Upper lobe of left lung (tissue), 6 donors: ENCODE measurements at regions not wholly inside any gene's neighbourhood (a gene's known extent, or its start where the extent isn't known, plus 50 kb on each side); places are given as distances from the start of the nearest gene placed in this dataset.

ENCODE experiments used
- ATAC-seq, 2 donors: fragments of 200-7000 bp; cut with Tn5 transposase; one replicate each; pipeline ENCODE4 v1.9.1; 2022; ENCODE audit warnings: mild to moderate bottlenecking in 2 of 2, moderate library complexity in 2 of 2; ENCODE audit not compliant: low FRiP score in 2 of 2
- DNase-seq, 2 donors: peaks; one replicate each; pipeline ENCODE4 v3.0.0-alpha.2; 2019 to 2020
- H3K27ac ChIP-seq, 4 donors: fragments of 200-600 bp; sonication (generic); one replicate each; pipeline ENCODE4 v1.5.1; 2016 to 2019
- H3K27me3 ChIP-seq, 4 donors: fragments of 200-600 bp; sonication (generic); one replicate each; pipeline ENCODE4 v1.5.1; 2017 to 2019
- H3K36me3 ChIP-seq, 4 donors: fragments of 200-600 bp; sonication (generic); one replicate each; pipeline ENCODE4 v1.5.1; 2016 to 2019
- H3K4me1 ChIP-seq, 4 donors: fragments of 200-600 bp; sonication (generic); one replicate each; pipeline ENCODE4 v1.5.1; 2018 to 2019
- H3K4me3 ChIP-seq, 4 donors: fragments of 200-600 bp; sonication (generic); one replicate each; pipeline ENCODE4 v1.5.1; 2017 to 2019; ENCODE audit warnings: mild to moderate bottlenecking in 2 of 4, moderate library complexity in 1 of 4
- H3K9me3 ChIP-seq, 4 donors: fragments of 200-600 bp; sonication (generic); one replicate each; pipeline ENCODE4 v1.5.1; 2018 to 2019
- EP300 ChIP-seq, 4 donors: sonication (generic); formaldehyde crosslinking; IDR thresholded peaks; one replicate each; pipeline ENCODE4 v1.5.1; 2017; ENCODE audit warnings: antibody characterized with exemption in 4 of 4, control low read depth in 2 of 4
- POLR2A ChIP-seq, 4 donors: fragments of 450-650 bp; IDR thresholded peaks; one replicate each; pipeline ENCODE4 v1.5.1; 2016 to 2017; ENCODE audit warnings: antibody characterized with exemption in 4 of 4, mild to moderate bottlenecking in 2 of 4
- POLR2AphosphoS5 ChIP-seq, 2 donors: sonication (generic); formaldehyde crosslinking; IDR thresholded peaks; one replicate each; pipeline ENCODE4 v1.5.1; 2017; ENCODE audit warnings: antibody characterized with exemption in 2 of 2
- WGBS, 2 donors: methylation state at CpG; one replicate each; pipeline ENCODE4 v1.1.5; 2017 to 2018; 5-methylcytosine and 5-hydroxymethylcytosine counted together
- TF ChIP-seq, protein P1 (sequence below), 6 experiments: fragments of 450-650 bp in 4 of 6; fragments of 200-600 bp in 2 of 6; sonication (generic) in 2 of 6; IDR thresholded peaks; one replicate each; pipeline ENCODE4 v1.5.1; 2016 to 2019; ENCODE audit warnings: antibody characterized with exemption in 6 of 6
- donor health status: DM: no; HTN: no; CAD: no; lungs with moderate emphysema.
- donor health status: DM: no; HTN: yes; CAD: no; lungs with severe emphysema.

DNA sequence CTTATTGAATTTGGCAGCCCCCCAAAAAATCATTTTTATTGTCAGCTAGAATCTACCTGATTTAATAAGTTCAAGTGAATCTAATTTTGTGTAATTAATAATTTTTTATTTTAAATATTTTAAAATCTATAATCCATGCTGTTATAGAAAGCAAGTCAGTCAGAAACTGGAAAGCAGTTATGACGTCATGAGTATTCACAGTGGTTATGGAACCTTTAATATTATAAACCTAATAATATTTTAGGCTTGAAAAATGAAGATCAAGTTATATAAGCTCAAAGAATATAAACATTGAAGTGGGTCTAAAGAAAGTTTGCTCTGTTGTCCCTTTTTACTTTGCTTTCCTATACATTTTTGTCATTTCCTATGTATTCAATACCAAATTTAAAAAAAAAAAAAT is 1075.1 kb upstream of the EPHA7 start:
- WGBS, 2 donors, result 86 to 90% methylated on average over 1 of the region's 1 CpG
- TF ChIP-seq POLR2AphosphoS5 (IDR thresholded peaks at IDR 0.05) (no peak), EP300 (IDR thresholded peaks at IDR 0.05) (no peak), POLR2A (IDR thresholded peaks at IDR 0.05) (no peak)
- TF ChIP-seq, protein P1, sequence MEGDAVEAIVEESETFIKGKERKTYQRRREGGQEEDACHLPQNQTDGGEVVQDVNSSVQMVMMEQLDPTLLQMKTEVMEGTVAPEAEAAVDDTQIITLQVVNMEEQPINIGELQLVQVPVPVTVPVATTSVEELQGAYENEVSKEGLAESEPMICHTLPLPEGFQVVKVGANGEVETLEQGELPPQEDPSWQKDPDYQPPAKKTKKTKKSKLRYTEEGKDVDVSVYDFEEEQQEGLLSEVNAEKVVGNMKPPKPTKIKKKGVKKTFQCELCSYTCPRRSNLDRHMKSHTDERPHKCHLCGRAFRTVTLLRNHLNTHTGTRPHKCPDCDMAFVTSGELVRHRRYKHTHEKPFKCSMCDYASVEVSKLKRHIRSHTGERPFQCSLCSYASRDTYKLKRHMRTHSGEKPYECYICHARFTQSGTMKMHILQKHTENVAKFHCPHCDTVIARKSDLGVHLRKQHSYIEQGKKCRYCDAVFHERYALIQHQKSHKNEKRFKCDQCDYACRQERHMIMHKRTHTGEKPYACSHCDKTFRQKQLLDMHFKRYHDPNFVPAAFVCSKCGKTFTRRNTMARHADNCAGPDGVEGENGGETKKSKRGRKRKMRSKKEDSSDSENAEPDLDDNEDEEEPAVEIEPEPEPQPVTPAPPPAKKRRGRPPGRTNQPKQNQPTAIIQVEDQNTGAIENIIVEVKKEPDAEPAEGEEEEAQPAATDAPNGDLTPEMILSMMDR (IDR thresholded peaks at IDR 0.05), result no peak

DNA sequence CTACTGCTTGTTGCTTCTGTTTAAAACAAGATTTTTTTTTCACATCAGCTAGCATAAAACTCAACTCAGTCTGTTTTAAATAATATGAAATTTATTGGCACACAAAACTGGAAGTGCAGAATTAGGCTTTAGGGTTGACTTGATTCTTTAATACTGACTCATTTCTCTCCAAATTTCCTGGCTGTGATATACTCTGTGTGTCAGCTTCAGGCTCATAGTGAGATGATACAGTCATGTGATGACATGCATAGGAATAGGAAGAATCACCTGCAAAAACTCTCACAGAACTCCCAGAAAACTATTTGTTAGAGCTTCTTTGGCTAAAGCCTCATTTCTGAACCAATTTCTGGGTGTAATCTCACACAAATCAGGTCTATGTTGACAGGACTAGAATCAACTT is 1068.0 kb upstream of the EPHA7 start:
- no peaks in the 10 kb centered on the region for H3K36me3 ChIP-seq
- ATAC-seq (no peak), DNase-seq (no peak)
- TF ChIP-seq POLR2A (IDR thresholded peaks at IDR 0.05) (no peak), EP300 (IDR thresholded peaks at IDR 0.05) (no peak)
- TF ChIP-seq, protein P1 (IDR thresholded peaks at IDR 0.05), result no peak
- no peak overlapping the region for H3K27ac ChIP-seq
- H3K9me3 ChIP-seq, result no peaks in the 10 kb centered on the region
- no peak overlapping the region for H3K4me3 ChIP-seq
- H3K4me1 ChIP-seq, result no peaks in the 10 kb centered on the region
- no peaks in the 10 kb centered on the region for H3K27me3 ChIP-seq

More for the DNA sequence above, 1075.1 kb upstream of the EPHA7 start:
- Histone ChIP-seq H3K27me3 (no peaks in the 10 kb centered on the region), H3K4me3 (no peak overlapping the region), H3K27ac (no peak overlapping the region), H3K36me3 (no peaks in the 10 kb centered on the region), H3K4me1 (no peaks in the 10 kb centered on the region), H3K9me3 (no peaks in the 10 kb centered on the region)
- DNase-seq (no peak), ATAC-seq (no peak)

DNA sequence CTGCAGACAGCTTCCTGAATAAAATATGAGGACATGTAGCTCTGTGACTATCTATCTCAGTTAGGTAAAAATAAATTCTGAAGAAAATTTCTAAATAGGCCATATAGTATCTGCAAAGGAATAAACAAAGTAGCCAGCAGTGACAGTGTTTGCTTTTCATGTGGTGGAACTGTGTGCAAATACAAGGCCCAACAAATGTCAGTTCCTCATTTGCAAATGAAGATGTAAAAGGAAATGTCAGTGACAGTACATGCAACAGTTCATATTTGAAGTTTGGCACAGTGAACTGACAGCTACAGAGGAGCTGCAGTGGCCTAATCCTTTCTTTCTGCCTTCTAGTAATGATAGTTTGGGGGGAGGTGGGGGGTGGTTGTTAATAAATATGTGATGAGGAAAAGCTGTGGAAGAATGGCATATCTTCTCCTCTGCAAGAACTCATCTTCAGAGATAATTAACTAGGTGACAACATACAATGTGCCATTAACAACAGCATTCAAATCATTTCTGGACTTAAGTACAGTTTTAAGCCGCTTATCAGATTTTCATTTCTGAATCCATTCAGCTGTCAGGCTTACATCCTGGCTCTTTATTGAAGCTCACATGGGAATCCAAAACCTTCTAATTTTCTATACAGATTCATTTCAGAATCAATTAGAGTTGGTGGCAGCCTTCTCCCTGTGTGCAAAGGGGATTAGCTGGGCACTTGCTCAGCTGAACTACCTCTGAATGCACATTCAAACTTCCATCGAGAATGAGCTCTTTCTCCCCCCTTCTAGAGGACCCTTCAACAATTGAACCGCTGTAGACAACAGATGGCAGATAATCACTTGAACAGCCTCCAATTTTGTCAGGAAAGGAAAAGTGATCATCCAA is 1059.0 kb upstream of the EPHA7 start:
- Histone ChIP-seq H3K27ac (no peak overlapping the region), H3K4me1 (no peaks in the 10 kb centered on the region), H3K4me3 (no peak overlapping the region), H3K27me3 (no peaks in the 10 kb centered on the region), H3K9me3 (no peaks in the 10 kb centered on the region), H3K36me3 (no peaks in the 10 kb centered on the region)
- 46 to 52% methylated on average over 3 of the region's 3 CpGs for WGBS, 2 donors
- no peak for DNase-seq
- TF ChIP-seq POLR2AphosphoS5 (IDR thresholded peaks at IDR 0.05) (no peak), EP300 (IDR thresholded peaks at IDR 0.05) (no peak), POLR2A (IDR thresholded peaks at IDR 0.05) (no peak)
- TF ChIP-seq, protein P1 (IDR thresholded peaks at IDR 0.05), result no peak
- no peak for ATAC-seq

DNA sequence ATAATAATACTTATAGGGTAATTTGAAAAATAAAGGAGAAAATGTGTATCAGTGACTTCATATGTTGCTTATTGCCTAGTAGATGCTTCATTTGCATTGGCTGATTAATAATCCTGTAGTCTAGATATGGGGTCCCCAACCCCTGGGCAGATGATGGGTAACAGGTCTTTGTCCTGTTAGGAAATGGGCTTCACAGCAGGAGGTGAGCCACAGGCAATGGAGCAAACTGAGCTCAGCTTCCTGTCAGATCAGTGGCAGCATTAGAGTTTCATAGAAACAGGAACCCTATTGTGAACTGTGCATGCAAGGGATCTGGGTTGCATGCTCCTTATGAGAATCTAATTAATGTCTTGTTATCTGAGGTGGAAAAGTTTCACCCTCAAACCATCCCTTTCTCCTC is 1049.5 kb upstream of the EPHA7 start:
- no peaks in the 10 kb centered on the region for H3K4me1 ChIP-seq
- DNase-seq (no peak), ATAC-seq (no peak)
- TF ChIP-seq EP300 (IDR thresholded peaks at IDR 0.05), result no peak
- TF ChIP-seq, protein P1 (IDR thresholded peaks at IDR 0.05), result no peak
- TF ChIP-seq POLR2AphosphoS5 (IDR thresholded peaks at IDR 0.05), result no peak
- no peak for TF ChIP-seq POLR2A (IDR thresholded peaks at IDR 0.05)
- no peaks in the 10 kb centered on the region for H3K36me3 ChIP-seq
- H3K9me3 ChIP-seq, result no peaks in the 10 kb centered on the region
- no peak overlapping the region for H3K27ac ChIP-seq
- no peak overlapping the region for H3K4me3 ChIP-seq
- H3K27me3 ChIP-seq, result no peaks in the 10 kb centered on the region

DNA sequence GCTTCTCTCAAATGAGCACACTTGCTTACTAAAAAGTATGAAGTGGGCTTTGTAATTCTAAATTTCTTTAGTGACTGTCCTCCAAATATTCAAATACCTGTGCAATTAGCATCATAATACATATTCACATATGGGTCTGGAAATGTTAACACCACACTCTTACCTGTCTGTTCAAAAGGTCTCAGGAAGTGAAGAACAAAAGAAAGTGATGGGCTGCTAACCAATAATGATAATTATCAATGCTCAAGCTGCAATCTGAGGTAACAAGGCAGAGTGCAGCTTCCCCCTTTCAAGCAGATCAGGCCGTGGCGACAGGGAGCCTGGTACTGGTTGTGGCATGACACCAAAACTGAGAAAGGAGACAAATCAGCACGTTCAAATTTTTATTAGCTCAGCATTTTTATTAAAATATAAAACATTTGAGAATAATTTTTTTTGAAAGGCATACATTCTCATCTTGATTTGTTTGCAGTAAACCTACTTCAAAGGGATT is 1044.7 kb upstream of the EPHA7 start:
- Histone ChIP-seq H3K36me3 (no peaks in the 10 kb centered on the region), H3K4me3 (no peak overlapping the region), H3K4me1 (no peaks in the 10 kb centered on the region), H3K9me3 (no peaks in the 10 kb centered on the region), H3K27me3 (no peaks in the 10 kb centered on the region), H3K27ac (no peak overlapping the region)
- DNase-seq, result no peak
- 48 to 53% methylated on average over 3 of the region's 3 CpGs for WGBS, 2 donors
- TF ChIP-seq POLR2AphosphoS5 (IDR thresholded peaks at IDR 0.05), result no peak
- TF ChIP-seq POLR2A (IDR thresholded peaks at IDR 0.05), result no peak
- TF ChIP-seq, protein P1 (IDR thresholded peaks at IDR 0.05), result no peak
- no peak for TF ChIP-seq EP300 (IDR thresholded peaks at IDR 0.05)
- ATAC-seq, result no peak
